Activated B cell treated with CpG ODN at 0.5 μM for 24 hours (primary cell): ENCODE measurements at regions not wholly inside any gene's neighbourhood (a gene's known extent, or its start where the extent isn't known, plus 50 kb on each side); places are given as distances from the start of the nearest gene placed in this dataset.

ENCODE experiments used
- ATAC-seq: fragments of 200-7000 bp; cut with Tn5 transposase; one replicate; pipeline ENCODE4 v1.10.0; 2021; ENCODE audit warnings: low read depth, mild to moderate bottlenecking, moderate library complexity
- CTCF ChIA-PET: fragments of 350-600 bp; sonication (Branson Sonifier 250); formaldehyde crosslinking; loops from one replicate; lab custom pipeline; 2021; ENCODE audit warnings: antibody characterized with exemption; lab: Charles Lee
- POLR2A ChIA-PET: fragments of 350-600 bp; sonication (Branson Sonifier 250); formaldehyde crosslinking; loops from one replicate; lab custom pipeline; 2021; ENCODE audit warnings: antibody characterized with exemption; lab: Charles Lee
- DNase-seq: peaks from one replicate; pipeline ENCODE4 v3.0.0; 2022
- H3K27ac Mint-ChIP-seq: one replicate; pipeline ENCODE4 v1.8.0; 2020; ENCODE audit warnings: mixed read lengths
- H3K27me3 Mint-ChIP-seq: one replicate; pipeline ENCODE4 v1.8.0; 2021; ENCODE audit warnings: mixed read lengths
- H3K36me3 Mint-ChIP-seq: one replicate; pipeline ENCODE4 v1.8.0; 2021; ENCODE audit warnings: low read depth, mixed read lengths
- H3K4me1 Mint-ChIP-seq: one replicate; pipeline ENCODE4 v1.8.0; 2021; ENCODE audit warnings: mixed read lengths
- H3K4me3 Mint-ChIP-seq: one replicate; pipeline ENCODE4 v1.8.0; 2020; ENCODE audit warnings: mild to moderate bottlenecking, mixed read lengths
- H3K9me3 Mint-ChIP-seq: one replicate; pipeline ENCODE4 v1.8.0; 2020; ENCODE audit warnings: mixed read lengths
- intact Hi-C: fragments of 100-400 bp; cut with micrococcal nuclease; formaldehyde crosslinking; loops from one replicate; pipeline ENCODE4 v1.15.1; 2024
- TF ChIP-seq, protein P1 (sequence below): fragments of 200-600 bp; IDR thresholded peaks from one replicate; pipeline ENCODE4 v1.8.0; 2022; ENCODE audit warnings: antibody characterized with exemption, mild to moderate bottlenecking

DNA sequence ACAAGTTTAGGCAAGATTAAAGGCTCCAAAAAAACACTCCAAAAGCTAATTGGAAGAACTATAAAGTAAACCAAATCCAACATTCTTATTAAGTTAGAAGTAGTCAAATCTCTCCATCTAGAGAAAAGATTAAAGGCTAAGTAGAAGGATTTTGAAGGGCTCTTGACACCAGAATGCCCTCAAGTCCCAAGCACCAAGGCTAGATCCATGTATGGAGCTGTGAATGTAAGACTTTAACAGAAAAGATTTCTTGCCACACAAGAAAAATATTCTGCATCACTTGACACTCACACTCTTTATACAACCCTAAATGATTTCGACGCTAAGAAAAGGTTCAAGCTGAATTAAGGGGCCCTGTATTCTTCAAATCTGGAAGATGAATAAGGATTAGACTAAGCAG lies 345.2 kb downstream of the VGLL3 start:
- ATAC-seq (no peak), DNase-seq (no peak)
- TF ChIP-seq, protein P1, sequence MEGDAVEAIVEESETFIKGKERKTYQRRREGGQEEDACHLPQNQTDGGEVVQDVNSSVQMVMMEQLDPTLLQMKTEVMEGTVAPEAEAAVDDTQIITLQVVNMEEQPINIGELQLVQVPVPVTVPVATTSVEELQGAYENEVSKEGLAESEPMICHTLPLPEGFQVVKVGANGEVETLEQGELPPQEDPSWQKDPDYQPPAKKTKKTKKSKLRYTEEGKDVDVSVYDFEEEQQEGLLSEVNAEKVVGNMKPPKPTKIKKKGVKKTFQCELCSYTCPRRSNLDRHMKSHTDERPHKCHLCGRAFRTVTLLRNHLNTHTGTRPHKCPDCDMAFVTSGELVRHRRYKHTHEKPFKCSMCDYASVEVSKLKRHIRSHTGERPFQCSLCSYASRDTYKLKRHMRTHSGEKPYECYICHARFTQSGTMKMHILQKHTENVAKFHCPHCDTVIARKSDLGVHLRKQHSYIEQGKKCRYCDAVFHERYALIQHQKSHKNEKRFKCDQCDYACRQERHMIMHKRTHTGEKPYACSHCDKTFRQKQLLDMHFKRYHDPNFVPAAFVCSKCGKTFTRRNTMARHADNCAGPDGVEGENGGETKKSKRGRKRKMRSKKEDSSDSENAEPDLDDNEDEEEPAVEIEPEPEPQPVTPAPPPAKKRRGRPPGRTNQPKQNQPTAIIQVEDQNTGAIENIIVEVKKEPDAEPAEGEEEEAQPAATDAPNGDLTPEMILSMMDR = no peak
- no peak overlapping the region for H3K27ac Mint-ChIP-seq
- intact Hi-C loops = no loop called here
- ChIA-PET CTCF (no interaction called here), POLR2A (no interaction called here)
- no peaks in the 10 kb centered on the region for H3K36me3 Mint-ChIP-seq
- no peak overlapping the region for H3K4me3 Mint-ChIP-seq
- H3K9me3 Mint-ChIP-seq = peaks cover 4% of the 10 kb centered on the region
- H3K27me3 Mint-ChIP-seq = no peaks in the 10 kb centered on the region
- no peaks in the 10 kb centered on the region for H3K4me1 Mint-ChIP-seq

DNA sequence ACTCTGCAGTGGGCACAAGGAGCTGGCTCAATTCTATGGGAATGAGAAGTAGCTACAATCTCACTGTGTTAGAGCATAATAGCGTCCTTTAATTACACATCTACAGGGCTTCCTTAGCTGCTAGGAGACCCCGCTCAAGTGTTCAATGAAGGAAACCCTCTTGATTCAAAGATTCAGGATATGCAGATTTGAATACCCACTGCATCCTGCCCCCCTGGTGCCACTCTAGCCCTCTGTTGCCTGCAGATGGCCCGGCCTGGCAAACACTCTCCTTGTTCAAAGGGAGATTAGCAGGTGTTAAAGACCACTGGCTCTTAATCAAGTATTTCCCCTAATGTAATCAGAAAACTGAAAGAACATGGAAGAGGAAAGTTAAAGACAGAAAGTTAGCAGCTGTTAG lies 356.6 kb downstream of the VGLL3 start:
- H3K4me1 Mint-ChIP-seq = no peaks in the 10 kb centered on the region
- ATAC-seq (no peak), DNase-seq (no peak)
- intact Hi-C loops = no loop called here
- CTCF ChIA-PET = no interaction called here
- H3K9me3 Mint-ChIP-seq = peaks cover under 1% of the 10 kb centered on the region
- H3K4me3 Mint-ChIP-seq = no peak overlapping the region
- TF ChIP-seq, protein P1 = no peak
- POLR2A ChIA-PET = no interaction called here
- H3K36me3 Mint-ChIP-seq = no peaks in the 10 kb centered on the region
- H3K27me3 Mint-ChIP-seq = no peaks in the 10 kb centered on the region
- no peak overlapping the region for H3K27ac Mint-ChIP-seq

DNA sequence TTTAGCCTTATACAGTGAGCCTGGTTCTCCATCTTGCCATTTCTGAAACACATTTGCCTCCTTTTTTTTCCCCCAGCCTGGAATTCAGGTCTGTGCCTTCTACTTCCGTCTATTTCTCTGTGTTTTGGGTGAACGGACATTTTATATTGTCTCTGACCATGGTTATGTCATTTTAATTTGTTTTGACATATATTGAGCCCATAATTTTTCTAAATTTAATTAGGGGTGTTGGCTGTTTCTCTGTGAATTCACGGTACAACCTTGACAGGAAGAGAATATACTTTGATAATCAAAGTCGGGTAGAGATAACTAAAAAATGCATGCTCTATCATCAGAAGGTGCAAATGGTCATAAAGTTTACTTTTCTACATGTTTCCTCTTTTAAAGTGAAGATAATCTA lies 361.4 kb downstream of the VGLL3 start:
- Mint-ChIP-seq H3K9me3 (no peaks in the 10 kb centered on the region), H3K27ac (no peak overlapping the region), H3K4me1 (no peaks in the 10 kb centered on the region), H3K4me3 (no peak overlapping the region), H3K36me3 (no peaks in the 10 kb centered on the region), H3K27me3 (no peaks in the 10 kb centered on the region)
- POLR2A ChIA-PET = no interaction called here
- TF ChIP-seq, protein P1 = no peak
- ATAC-seq (no peak), DNase-seq (no peak)
- intact Hi-C loops = no loop called here
- CTCF ChIA-PET = no interaction called here

DNA sequence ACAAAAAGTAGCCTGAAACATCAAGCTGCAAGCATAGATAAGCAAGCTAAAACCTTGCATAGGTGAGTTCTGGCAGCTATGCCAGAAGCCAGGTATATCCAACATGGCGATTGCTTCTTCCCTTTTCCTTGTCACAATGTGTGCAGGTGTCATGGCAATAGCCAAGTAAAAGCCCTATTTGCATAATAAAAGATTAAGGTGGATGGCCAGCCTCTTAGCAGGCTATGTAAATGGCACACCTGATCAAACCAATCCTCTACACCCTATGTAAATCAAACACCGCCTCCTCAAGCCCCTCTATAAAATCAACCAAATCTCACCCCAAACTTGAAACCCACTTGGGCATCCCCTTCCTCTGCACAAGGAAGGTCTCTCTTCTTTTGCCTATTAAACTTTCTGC lies 366.8 kb downstream of the VGLL3 start:
- POLR2A ChIA-PET = no interaction called here
- intact Hi-C loops = no loop called here
- CTCF ChIA-PET = no interaction called here
- no peak for ATAC-seq
- Mint-ChIP-seq H3K9me3 (no peaks in the 10 kb centered on the region), H3K27me3 (no peaks in the 10 kb centered on the region), H3K27ac (no peak overlapping the region), H3K36me3 (no peaks in the 10 kb centered on the region), H3K4me3 (no peak overlapping the region), H3K4me1 (no peaks in the 10 kb centered on the region)
- DNase-seq = no peak
- TF ChIP-seq, protein P1 = no peak

DNA sequence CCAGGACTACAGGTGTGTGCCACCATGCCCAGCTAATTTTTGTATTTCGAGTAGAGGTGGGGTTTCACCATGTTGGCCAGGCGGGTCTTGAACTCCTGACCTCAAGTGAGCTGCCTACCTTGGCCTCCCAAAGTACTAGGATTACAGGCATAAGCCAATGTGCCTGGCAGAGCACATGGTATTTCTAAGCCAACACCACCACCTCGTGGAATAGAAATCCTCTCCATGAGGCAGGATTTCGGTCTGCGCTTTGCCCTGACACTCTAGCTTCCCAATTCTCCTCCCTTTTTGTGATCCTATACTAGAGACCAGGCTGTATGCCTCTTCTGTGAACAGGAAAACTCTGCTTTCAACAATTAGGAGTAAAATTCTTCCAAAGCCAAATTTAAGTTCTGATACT lies 372.2 kb downstream of the VGLL3 start:
- Mint-ChIP-seq H3K9me3 (peaks cover 8% of the 10 kb centered on the region), H3K36me3 (no peaks in the 10 kb centered on the region), H3K4me3 (no peak overlapping the region), H3K27me3 (no peaks in the 10 kb centered on the region), H3K27ac (no peak overlapping the region), H3K4me1 (no peaks in the 10 kb centered on the region)
- DNase-seq = no peak
- no peak for ATAC-seq
- ChIA-PET POLR2A (no interaction called here), CTCF (no interaction called here)
- intact Hi-C loops = no loop called here
- TF ChIP-seq, protein P1 = no peak
